ENCODE measurements at regions not wholly inside any gene's neighbourhood (a gene's known extent, or its start where the extent isn't known, plus 50 kb on each side); places are given as distances from the start of the nearest gene placed in this dataset.

DNA sequence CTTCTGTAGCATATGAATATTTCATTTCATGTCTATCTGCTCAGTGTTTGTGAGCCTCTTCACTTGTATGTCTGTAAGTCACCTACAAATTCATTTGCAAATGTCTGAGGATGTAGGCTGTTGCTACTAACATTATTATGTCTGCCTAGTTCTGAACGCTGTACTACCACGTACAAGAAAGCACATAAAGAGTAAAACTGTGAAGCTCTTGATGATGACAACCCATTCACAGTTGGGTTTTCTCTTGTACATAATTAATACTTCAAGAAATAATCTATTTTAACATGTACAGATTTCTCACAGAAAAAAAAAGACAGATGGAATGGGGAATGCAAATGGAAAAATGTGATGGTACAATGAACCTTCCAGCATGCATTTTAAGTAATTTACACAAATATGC is 64.3 kb upstream of the CPNE8 start:
- no peak overlapping the region for H3K4me3 ChIP-seq (ENCODE audit: low read depth, low read length)
- TF ChIP-seq, protein P1, sequence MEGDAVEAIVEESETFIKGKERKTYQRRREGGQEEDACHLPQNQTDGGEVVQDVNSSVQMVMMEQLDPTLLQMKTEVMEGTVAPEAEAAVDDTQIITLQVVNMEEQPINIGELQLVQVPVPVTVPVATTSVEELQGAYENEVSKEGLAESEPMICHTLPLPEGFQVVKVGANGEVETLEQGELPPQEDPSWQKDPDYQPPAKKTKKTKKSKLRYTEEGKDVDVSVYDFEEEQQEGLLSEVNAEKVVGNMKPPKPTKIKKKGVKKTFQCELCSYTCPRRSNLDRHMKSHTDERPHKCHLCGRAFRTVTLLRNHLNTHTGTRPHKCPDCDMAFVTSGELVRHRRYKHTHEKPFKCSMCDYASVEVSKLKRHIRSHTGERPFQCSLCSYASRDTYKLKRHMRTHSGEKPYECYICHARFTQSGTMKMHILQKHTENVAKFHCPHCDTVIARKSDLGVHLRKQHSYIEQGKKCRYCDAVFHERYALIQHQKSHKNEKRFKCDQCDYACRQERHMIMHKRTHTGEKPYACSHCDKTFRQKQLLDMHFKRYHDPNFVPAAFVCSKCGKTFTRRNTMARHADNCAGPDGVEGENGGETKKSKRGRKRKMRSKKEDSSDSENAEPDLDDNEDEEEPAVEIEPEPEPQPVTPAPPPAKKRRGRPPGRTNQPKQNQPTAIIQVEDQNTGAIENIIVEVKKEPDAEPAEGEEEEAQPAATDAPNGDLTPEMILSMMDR (IDR thresholded peaks at IDR 0.05; ENCODE audit: low read depth, low read length, missing control alignments), result no peak

DNA sequence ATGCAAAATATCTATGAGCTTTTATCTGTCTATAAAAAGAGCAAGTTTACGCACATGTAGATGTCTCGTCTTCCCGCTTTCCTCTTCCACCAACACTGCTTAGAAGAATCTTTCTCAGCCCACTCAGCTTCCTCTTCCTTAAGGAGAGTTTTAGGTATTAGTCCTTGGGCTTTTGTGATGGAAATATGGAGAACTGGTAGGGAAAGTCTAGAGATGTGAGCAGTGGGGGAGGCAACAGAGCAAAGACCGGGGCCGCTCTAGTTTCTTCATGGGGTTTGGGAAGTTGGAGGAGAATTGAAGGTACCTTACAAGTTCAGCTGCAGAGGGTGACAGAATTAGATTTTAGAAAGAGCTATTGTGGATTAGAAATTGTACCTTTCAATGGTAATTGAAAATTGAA is 56.3 kb upstream of the CPNE8 start:
- TF ChIP-seq, protein P1 (IDR thresholded peaks at IDR 0.05; ENCODE audit: low read depth, low read length, missing control alignments), result no peak
- no peak overlapping the region for H3K4me3 ChIP-seq (ENCODE audit: low read depth, low read length)
- no peak for DNase-seq (ENCODE audit: low read depth)

More for the DNA sequence above, 64.3 kb upstream of the CPNE8 start:
- no peak for DNase-seq (ENCODE audit: low read depth)

DNA sequence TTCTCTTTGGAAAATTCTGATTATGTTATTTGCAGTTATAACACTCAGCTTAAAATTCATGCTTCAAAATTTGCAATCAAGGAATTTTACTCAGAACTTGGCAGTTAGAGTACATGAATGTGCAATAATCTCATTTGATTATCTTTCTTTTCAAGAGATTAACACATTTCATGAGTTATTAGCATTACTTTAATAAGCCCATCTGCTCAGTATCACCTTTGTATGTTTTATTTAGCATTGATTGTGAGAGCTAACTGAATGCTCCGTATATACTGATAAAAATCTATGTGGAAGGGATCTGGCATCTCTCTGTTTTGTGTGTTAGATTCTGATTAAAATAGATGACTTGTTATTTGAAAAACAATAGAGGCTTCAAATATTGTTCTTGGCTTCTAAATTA is 55.6 kb upstream of the CPNE8 start:
- DNase-seq (ENCODE audit: low read depth), result no peak
- no peak overlapping the region for H3K4me3 ChIP-seq (ENCODE audit: low read depth, low read length)
- TF ChIP-seq, protein P1 (IDR thresholded peaks at IDR 0.05; ENCODE audit: low read depth, low read length, missing control alignments), result no peak

DNA sequence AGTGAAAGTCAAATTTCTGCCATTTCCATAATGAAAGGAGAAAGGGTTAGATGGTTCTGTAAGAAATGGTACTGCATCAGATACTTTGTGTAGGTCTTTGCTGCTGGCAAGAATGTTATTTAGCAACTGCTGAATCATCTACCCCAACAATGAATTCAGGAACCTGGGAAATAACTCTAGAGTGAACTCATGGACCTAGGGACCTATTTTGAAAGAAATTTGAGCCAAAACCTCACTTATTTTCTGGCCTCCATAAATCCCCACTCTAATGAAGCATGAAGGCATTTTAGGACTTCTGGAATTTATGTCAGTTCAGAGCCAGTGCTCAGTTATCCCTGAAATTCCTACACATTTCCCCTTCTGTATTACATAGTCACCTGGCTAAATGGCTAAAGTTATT is 50.9 kb upstream of the CPNE8 start:
- H3K4me3 ChIP-seq (ENCODE audit: low read depth, low read length), result no peak overlapping the region
- TF ChIP-seq, protein P1 (IDR thresholded peaks at IDR 0.05; ENCODE audit: low read depth, low read length, missing control alignments), result no peak
- DNase-seq (ENCODE audit: low read depth), result no peak

All from GM12864 (cell line).